ENCODE measurements at regions not wholly inside any gene's neighbourhood (a gene's known extent, or its start where the extent isn't known, plus 50 kb on each side); places are given as distances from the start of the nearest gene placed in this dataset.

DNA sequence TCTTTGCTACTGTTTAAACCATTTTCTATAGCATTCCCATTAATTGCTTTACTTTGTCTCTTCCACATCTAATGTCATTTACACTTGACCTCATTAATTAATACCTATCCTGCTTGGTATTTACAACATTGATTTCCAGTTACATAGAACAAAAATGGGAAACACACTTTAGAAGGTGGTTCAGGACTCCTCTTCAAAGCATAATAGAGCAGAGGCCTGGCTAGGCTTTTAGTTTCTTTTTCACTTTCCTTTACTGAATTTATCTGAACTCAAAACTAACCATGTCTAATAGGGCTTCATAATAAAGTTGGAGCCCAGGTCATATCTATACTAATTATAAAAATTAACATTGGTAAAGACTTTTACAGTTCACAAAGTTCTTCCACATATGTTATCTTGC, 648.0 kb upstream of the KIRREL3 start:
- H3K9me2 ChIP-seq (replicated peaks; ENCODE audit: insufficient read depth, low read length), result no peaks in the 10 kb centered on the region
- no peaks in the 10 kb centered on the region for H3K9me3 ChIP-seq (ENCODE audit: low read length)
- no peaks in the 10 kb centered on the region for H3K79me2 ChIP-seq (ENCODE audit: low read length)
- no peak for DNase-seq
- H3K9ac ChIP-seq (ENCODE audit: low read length), result no peak overlapping the region
- H3K36me3 ChIP-seq (ENCODE audit: insufficient read depth, low read length), result no peaks in the 10 kb centered on the region
- no peak overlapping the region for H3K4me3 ChIP-seq (ENCODE audit: low read length)
- H3K27me3 ChIP-seq (ENCODE audit: low read length), result no peaks in the 10 kb centered on the region
- H3K27ac ChIP-seq (ENCODE audit: low read length), result no peak overlapping the region
- no peaks in the 10 kb centered on the region for H3K4me1 ChIP-seq (ENCODE audit: low read length)
- H2AFZ ChIP-seq (ENCODE audit: low read length), result no peak overlapping the region
- no peak overlapping the region for H3K4me2 ChIP-seq (ENCODE audit: low read depth, low read length, poor library complexity, severe bottlenecking)
- H4K20me1 ChIP-seq (ENCODE audit: insufficient read depth, low read depth, low read length), result no peaks in the 10 kb centered on the region

GRCh38 chr11:127644366-127644765, 643.8 kb upstream of the KIRREL3 start:
- H2AFZ ChIP-seq (ENCODE audit: low read length), result no peak overlapping the region
- no peak overlapping the region for H3K9ac ChIP-seq (ENCODE audit: low read length)
- DNase-seq, result no peak
- no peak overlapping the region for H3K4me3 ChIP-seq (ENCODE audit: low read length)
- no peaks in the 10 kb centered on the region for H3K27me3 ChIP-seq (ENCODE audit: low read length)
- no peaks in the 10 kb centered on the region for H3K79me2 ChIP-seq (ENCODE audit: low read length)
- H3K4me2 ChIP-seq (ENCODE audit: low read depth, low read length, poor library complexity, severe bottlenecking), result no peak overlapping the region
- no peaks in the 10 kb centered on the region for H4K20me1 ChIP-seq (ENCODE audit: insufficient read depth, low read depth, low read length)
- H3K4me1 ChIP-seq (ENCODE audit: low read length), result no peaks in the 10 kb centered on the region
- no peaks in the 10 kb centered on the region for H3K9me3 ChIP-seq (ENCODE audit: low read length)
- H3K36me3 ChIP-seq (ENCODE audit: insufficient read depth, low read length), result no peaks in the 10 kb centered on the region
- no peak overlapping the region for H3K27ac ChIP-seq (ENCODE audit: low read length)
- H3K9me2 ChIP-seq (replicated peaks; ENCODE audit: insufficient read depth, low read length), result no peaks in the 10 kb centered on the region

DNA sequence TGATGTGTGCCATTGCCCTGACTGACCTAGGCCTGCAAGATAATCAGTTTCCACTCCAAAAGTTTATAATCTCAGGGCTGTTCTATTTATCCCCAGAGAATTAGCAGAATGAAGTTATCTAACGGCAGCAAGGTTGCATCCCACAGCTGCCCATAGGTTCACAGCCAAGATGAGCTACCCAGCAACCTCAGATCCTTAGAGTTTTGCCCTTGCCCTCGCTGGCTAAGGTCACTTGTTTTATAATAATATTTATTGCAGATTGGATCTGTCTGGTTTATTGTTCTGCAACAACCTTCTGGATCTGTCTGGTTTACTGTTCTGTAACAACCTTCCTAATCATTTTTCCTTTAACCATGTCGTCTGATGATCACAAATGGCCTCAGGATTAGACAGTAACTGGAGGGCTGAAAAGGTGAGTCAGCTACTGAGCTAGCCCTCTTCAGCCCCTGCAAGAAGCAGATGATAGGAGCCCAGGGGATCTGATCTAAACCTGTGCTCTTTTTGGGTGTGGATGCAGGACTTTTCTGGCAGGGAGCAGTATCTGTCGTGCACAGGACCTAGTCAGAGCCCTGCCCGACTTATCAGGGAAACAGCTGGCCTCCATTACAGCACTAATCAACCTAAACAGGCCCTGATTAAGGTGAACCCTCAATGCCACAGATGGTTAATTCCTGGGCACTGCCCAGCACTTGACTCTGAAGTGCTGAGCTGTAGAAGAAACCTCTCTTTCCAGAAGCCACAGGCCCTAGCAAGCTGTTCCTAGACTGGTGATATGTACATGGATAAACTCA, 642.9 kb upstream of the KIRREL3 start:
- H2AFZ ChIP-seq (ENCODE audit: low read length), result no peak overlapping the region
- no peaks in the 10 kb centered on the region for H3K79me2 ChIP-seq (ENCODE audit: low read length)
- no peaks in the 10 kb centered on the region for H3K4me1 ChIP-seq (ENCODE audit: low read length)
- no peaks in the 10 kb centered on the region for H3K36me3 ChIP-seq (ENCODE audit: insufficient read depth, low read length)
- DNase-seq, result no peak
- H4K20me1 ChIP-seq (ENCODE audit: insufficient read depth, low read depth, low read length), result no peaks in the 10 kb centered on the region
- H3K9ac ChIP-seq (ENCODE audit: low read length), result no peak overlapping the region
- H3K4me2 ChIP-seq (ENCODE audit: low read depth, low read length, poor library complexity, severe bottlenecking), result no peak overlapping the region
- no peaks in the 10 kb centered on the region for H3K9me3 ChIP-seq (ENCODE audit: low read length)
- no peaks in the 10 kb centered on the region for H3K9me2 ChIP-seq (replicated peaks; ENCODE audit: insufficient read depth, low read length)
- no peak overlapping the region for H3K27ac ChIP-seq (ENCODE audit: low read length)
- no peak overlapping the region for H3K4me3 ChIP-seq (ENCODE audit: low read length)
- H3K27me3 ChIP-seq (ENCODE audit: low read length), result no peaks in the 10 kb centered on the region

DNA sequence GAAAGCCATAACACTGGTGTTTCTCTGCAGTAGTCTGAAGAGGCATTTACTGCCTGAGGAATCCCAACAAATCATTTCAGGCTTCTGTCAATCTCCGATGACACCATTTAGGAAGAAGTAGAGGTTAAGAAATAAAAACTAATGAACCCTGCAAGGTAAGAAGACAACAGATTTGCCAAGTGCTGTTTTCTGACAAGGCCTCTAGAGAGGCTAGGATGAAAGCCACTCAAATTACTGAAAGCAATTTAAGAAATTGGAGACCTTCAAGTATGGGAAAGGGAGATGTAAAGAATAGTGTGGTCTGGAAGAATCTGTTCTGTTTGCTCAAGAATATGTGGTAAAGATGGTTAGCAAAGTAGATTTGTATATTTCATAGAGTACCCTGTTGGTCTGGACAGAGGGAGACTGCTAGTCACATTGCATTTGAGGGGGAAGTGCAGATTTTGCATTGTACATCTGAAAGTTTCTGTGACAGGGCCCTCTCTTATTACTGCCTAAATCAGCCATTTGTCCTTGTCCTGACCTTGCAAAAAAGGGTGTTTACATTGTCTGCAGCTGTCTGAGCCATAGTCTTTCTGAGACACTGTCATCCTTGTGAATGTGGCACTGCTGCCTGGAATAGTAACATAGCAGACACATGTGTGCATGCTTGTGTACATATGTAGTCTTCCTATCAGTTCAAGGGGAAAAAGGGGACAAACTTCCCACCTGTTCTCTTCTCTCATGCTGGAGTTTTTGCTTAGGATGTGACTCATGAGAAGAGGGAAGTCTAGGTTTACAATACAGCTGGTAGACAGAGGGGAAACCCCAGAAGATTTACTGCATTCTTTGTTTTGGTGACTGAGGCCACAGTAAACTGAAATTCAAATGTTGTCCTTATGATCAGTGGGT, 640.2 kb upstream of the KIRREL3 start:
- Histone ChIP-seq H4K20me1 (ENCODE audit: insufficient read depth, low read depth, low read length) (no peaks in the 10 kb centered on the region), H3K4me3 (ENCODE audit: low read length) (no peak overlapping the region), H3K9ac (ENCODE audit: low read length) (no peak overlapping the region), H3K4me1 (ENCODE audit: low read length) (no peaks in the 10 kb centered on the region), H3K9me2 (replicated peaks; ENCODE audit: insufficient read depth, low read length) (no peaks in the 10 kb centered on the region), H3K36me3 (ENCODE audit: insufficient read depth, low read length) (no peaks in the 10 kb centered on the region), H3K79me2 (ENCODE audit: low read length) (no peaks in the 10 kb centered on the region), H3K27ac (ENCODE audit: low read length) (no peak overlapping the region), H2AFZ (ENCODE audit: low read length) (no peak overlapping the region), H3K4me2 (ENCODE audit: low read depth, low read length, poor library complexity, severe bottlenecking) (no peak overlapping the region), H3K27me3 (ENCODE audit: low read length) (no peaks in the 10 kb centered on the region), H3K9me3 (ENCODE audit: low read length) (no peaks in the 10 kb centered on the region)
- DNase-seq, result no peak

- no peak overlapping the region for H3K9ac ChIP-seq (ENCODE audit: low read length)
Observed at GRCh38 chr11:127639916-127640315, 639.3 kb upstream of the KIRREL3 start.

GRCh38 chr11:127632976-127633680, 632.6 kb upstream of the KIRREL3 start:
- Histone ChIP-seq H3K27me3 (ENCODE audit: low read length) (no peaks in the 10 kb centered on the region), H2AFZ (ENCODE audit: low read length) (no peak overlapping the region)
- DNase-seq, result no peak

More at GRCh38 chr11:127639916-127640315, 639.3 kb upstream of the KIRREL3 start:
- Histone ChIP-seq H3K9me3 (ENCODE audit: low read length) (no peaks in the 10 kb centered on the region), H3K27me3 (ENCODE audit: low read length) (no peaks in the 10 kb centered on the region), H3K4me3 (ENCODE audit: low read length) (no peak overlapping the region), H2AFZ (ENCODE audit: low read length) (no peak overlapping the region), H3K79me2 (ENCODE audit: low read length) (no peaks in the 10 kb centered on the region), H3K9me2 (replicated peaks; ENCODE audit: insufficient read depth, low read length) (no peaks in the 10 kb centered on the region), H3K36me3 (ENCODE audit: insufficient read depth, low read length) (no peaks in the 10 kb centered on the region), H4K20me1 (ENCODE audit: insufficient read depth, low read depth, low read length) (no peaks in the 10 kb centered on the region), H3K27ac (ENCODE audit: low read length) (no peak overlapping the region), H3K4me2 (ENCODE audit: low read depth, low read length, poor library complexity, severe bottlenecking) (no peak overlapping the region), H3K4me1 (ENCODE audit: low read length) (no peaks in the 10 kb centered on the region)
- DNase-seq, result no peak

GRCh38 chr11:127632546-127632945, 632.0 kb upstream of the KIRREL3 start:
- Histone ChIP-seq H2AFZ (ENCODE audit: low read length) (no peak overlapping the region), H3K36me3 (ENCODE audit: insufficient read depth, low read length) (no peaks in the 10 kb centered on the region), H3K9me3 (ENCODE audit: low read length) (no peaks in the 10 kb centered on the region), H3K9me2 (replicated peaks; ENCODE audit: insufficient read depth, low read length) (no peaks in the 10 kb centered on the region), H3K27me3 (ENCODE audit: low read length) (no peaks in the 10 kb centered on the region), H3K27ac (ENCODE audit: low read length) (no peak overlapping the region), H3K4me2 (ENCODE audit: low read depth, low read length, poor library complexity, severe bottlenecking) (no peak overlapping the region), H3K4me1 (ENCODE audit: low read length) (no peaks in the 10 kb centered on the region), H3K9ac (ENCODE audit: low read length) (no peak overlapping the region), H3K4me3 (ENCODE audit: low read length) (no peak overlapping the region), H4K20me1 (ENCODE audit: insufficient read depth, low read depth, low read length) (no peaks in the 10 kb centered on the region), H3K79me2 (ENCODE audit: low read length) (no peaks in the 10 kb centered on the region)
- DNase-seq, result peak; percentile 40

More at GRCh38 chr11:127632976-127633680, 632.6 kb upstream of the KIRREL3 start:
- Histone ChIP-seq H3K4me1 (ENCODE audit: low read length) (no peaks in the 10 kb centered on the region), H3K9ac (ENCODE audit: low read length) (no peak overlapping the region), H4K20me1 (ENCODE audit: insufficient read depth, low read depth, low read length) (no peaks in the 10 kb centered on the region), H3K4me3 (ENCODE audit: low read length) (no peak overlapping the region), H3K4me2 (ENCODE audit: low read depth, low read length, poor library complexity, severe bottlenecking) (no peak overlapping the region), H3K79me2 (ENCODE audit: low read length) (no peaks in the 10 kb centered on the region), H3K9me2 (replicated peaks; ENCODE audit: insufficient read depth, low read length) (no peaks in the 10 kb centered on the region), H3K9me3 (ENCODE audit: low read length) (no peaks in the 10 kb centered on the region), H3K27ac (ENCODE audit: low read length) (no peak overlapping the region), H3K36me3 (ENCODE audit: insufficient read depth, low read length) (no peaks in the 10 kb centered on the region)

DNA sequence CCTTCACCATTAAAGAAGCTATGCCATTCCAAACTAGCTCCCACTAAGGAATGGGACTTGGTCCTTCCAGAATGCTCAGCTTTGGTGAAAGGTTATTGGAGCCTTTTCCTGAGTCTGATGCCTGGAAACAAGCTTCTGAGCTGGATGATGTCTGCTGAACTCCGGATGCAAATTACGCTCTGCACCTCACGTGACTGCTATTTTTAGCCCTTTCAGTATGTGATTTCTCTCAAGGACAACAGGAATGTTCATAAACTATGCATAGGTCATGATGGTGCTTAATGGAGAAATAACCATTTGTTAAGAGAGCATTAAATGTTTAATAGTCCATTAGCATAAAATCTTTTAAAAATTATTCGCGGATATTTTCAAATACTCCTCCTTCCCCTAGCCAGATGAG, 631.4 kb upstream of the KIRREL3 start:
- no peaks in the 10 kb centered on the region for H3K4me1 ChIP-seq (ENCODE audit: low read length)
- no peak overlapping the region for H2AFZ ChIP-seq (ENCODE audit: low read length)
- DNase-seq, result no peak
- H3K9me3 ChIP-seq (ENCODE audit: low read length), result no peaks in the 10 kb centered on the region
- H3K9me2 ChIP-seq (replicated peaks; ENCODE audit: insufficient read depth, low read length), result no peaks in the 10 kb centered on the region
- H3K27ac ChIP-seq (ENCODE audit: low read length), result no peak overlapping the region
- no peaks in the 10 kb centered on the region for H3K79me2 ChIP-seq (ENCODE audit: low read length)
- no peaks in the 10 kb centered on the region for H4K20me1 ChIP-seq (ENCODE audit: insufficient read depth, low read depth, low read length)
- H3K36me3 ChIP-seq (ENCODE audit: insufficient read depth, low read length), result no peaks in the 10 kb centered on the region
- H3K27me3 ChIP-seq (ENCODE audit: low read length), result no peaks in the 10 kb centered on the region
- H3K4me2 ChIP-seq (ENCODE audit: low read depth, low read length, poor library complexity, severe bottlenecking), result no peak overlapping the region
- H3K9ac ChIP-seq (ENCODE audit: low read length), result no peak overlapping the region
- no peak overlapping the region for H3K4me3 ChIP-seq (ENCODE audit: low read length)

Data from Karpas-422 (cell line).